B cell (primary cell): ENCODE measurements at regions not wholly inside any gene's neighbourhood (a gene's known extent, or its start where the extent isn't known, plus 50 kb on each side); places are given as distances from the start of the nearest gene placed in this dataset.
"Not testable (repeated sequence)": the region's sequence is repeated elsewhere in the genome, so short reads cannot be mapped to it uniquely, and the experiment has no call there.

Experiments used
- EZH2 ChIP-seq: IDR thresholded peaks from 2 replicates; pipeline ENCODE4 v1.6.1; 2012; ENCODE audit warnings: borderline replicate concordance, low read depth, mild to moderate bottlenecking, moderate library complexity, low read length; ENCODE audit not compliant: insufficient read depth, poor library complexity, severe bottlenecking
- TF ChIP-seq, protein P1 (sequence below): fragments of 200-600 bp; IDR thresholded peaks from one replicate; pipeline ENCODE4 v1.8.0; 2022; ENCODE audit warnings: antibody characterized with exemption, mild to moderate bottlenecking

DNA sequence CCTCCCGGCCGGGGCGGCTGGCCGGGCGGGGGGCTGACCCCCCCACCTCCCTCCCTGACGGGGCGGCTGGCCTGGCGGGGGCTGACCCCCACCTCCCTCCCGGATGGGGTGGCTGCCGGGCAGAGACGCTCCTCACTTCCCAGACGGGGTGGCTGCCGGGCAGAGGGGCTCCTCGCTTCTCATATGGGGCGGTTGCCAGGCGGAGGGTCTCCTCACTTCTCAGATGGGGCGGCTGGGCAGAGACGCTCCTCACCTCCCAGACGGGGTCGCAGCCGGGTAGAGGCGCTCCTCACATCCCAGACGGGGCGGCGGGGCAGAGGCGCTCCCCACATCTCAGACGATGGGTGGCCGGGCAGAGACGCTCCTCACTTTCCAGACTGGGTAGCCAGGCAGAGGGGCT, 181.2 kb downstream of the RFPL4B start:
- TF ChIP-seq, protein P1, sequence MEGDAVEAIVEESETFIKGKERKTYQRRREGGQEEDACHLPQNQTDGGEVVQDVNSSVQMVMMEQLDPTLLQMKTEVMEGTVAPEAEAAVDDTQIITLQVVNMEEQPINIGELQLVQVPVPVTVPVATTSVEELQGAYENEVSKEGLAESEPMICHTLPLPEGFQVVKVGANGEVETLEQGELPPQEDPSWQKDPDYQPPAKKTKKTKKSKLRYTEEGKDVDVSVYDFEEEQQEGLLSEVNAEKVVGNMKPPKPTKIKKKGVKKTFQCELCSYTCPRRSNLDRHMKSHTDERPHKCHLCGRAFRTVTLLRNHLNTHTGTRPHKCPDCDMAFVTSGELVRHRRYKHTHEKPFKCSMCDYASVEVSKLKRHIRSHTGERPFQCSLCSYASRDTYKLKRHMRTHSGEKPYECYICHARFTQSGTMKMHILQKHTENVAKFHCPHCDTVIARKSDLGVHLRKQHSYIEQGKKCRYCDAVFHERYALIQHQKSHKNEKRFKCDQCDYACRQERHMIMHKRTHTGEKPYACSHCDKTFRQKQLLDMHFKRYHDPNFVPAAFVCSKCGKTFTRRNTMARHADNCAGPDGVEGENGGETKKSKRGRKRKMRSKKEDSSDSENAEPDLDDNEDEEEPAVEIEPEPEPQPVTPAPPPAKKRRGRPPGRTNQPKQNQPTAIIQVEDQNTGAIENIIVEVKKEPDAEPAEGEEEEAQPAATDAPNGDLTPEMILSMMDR = not testable (repeated sequence)
- TF ChIP-seq EZH2 = not testable (repeated sequence)
